GM04503 (cell line): ENCODE measurements at regions not wholly inside any gene's neighbourhood (a gene's known extent, or its start where the extent isn't known, plus 50 kb on each side); places are given as distances from the start of the nearest gene placed in this dataset.
"Not testable (repeated sequence)": the region's sequence is repeated elsewhere in the genome, so short reads cannot be mapped to it uniquely, and the experiment has no call there.

ENCODE experiments used
- DNase-seq: peaks from one replicate; pipeline ENCODE4 v3.0.0-alpha.2; 2012; ENCODE audit warnings: low read depth

GRCh38 chr11:81270686-81271085 lies 1463.0 kb downstream of the FAM181B start:
- no peak for DNase-seq

GRCh38 chr11:81267246-81267645 lies 1466.4 kb downstream of the FAM181B start:
- DNase-seq, result no peak

- no peak for DNase-seq
These were observed 1474.2 kb downstream of the FAM181B start for GRCh38 chr11:81259471-81259870.

- DNase-seq, result no peak
These were observed 1477.8 kb downstream of the FAM181B start for GRCh38 chr11:81255895-81256294.

GRCh38 chr11:81253244-81253643 lies 1480.4 kb downstream of the FAM181B start:
- no peak for DNase-seq

GRCh38 chr11:81246941-81247340 lies 1486.7 kb downstream of the FAM181B start:
- no peak for DNase-seq

GRCh38 chr11:81245791-81246190 lies 1487.9 kb downstream of the FAM181B start:
- DNase-seq, result no peak

- no peak for DNase-seq
These were observed 1491.9 kb downstream of the FAM181B start for GRCh38 chr11:81241672-81242275.

GRCh38 chr11:81237139-81237538 lies 1496.5 kb downstream of the FAM181B start:
- DNase-seq, result peak; percentile 0

- not testable (repeated sequence) for DNase-seq
These were observed 1506.3 kb downstream of the FAM181B start for GRCh38 chr11:81227409-81227808.

- no peak for DNase-seq
These were observed 1509.3 kb downstream of the FAM181B start for GRCh38 chr11:81224396-81224795.

GRCh38 chr11:81222491-81222890 lies 1511.2 kb downstream of the FAM181B start:
- no peak for DNase-seq

GRCh38 chr11:81220146-81220895 lies 1513.3 kb downstream of the FAM181B start:
- no peak for DNase-seq

GRCh38 chr11:81219661-81220060 lies 1514.0 kb downstream of the FAM181B start:
- no peak for DNase-seq

GRCh38 chr11:81218440-81218839 lies 1515.2 kb downstream of the FAM181B start:
- no peak for DNase-seq

GRCh38 chr11:81211050-81211449 lies 1522.6 kb downstream of the FAM181B start:
- no peak for DNase-seq

GRCh38 chr11:81207421-81208054 lies 1526.1 kb downstream of the FAM181B start:
- no peak for DNase-seq

- DNase-seq, result no peak
These were observed 1529.8 kb downstream of the FAM181B start for GRCh38 chr11:81203876-81204275.

GRCh38 chr11:81197396-81197795 lies 1536.3 kb downstream of the FAM181B start:
- no peak for DNase-seq

- no peak for DNase-seq
These were observed 1541.1 kb downstream of the FAM181B start for GRCh38 chr11:81192516-81192915.

- no peak for DNase-seq
These were observed 1543.1 kb downstream of the FAM181B start for GRCh38 chr11:81190546-81190945.

- not testable (repeated sequence) for DNase-seq
These were observed 1546.6 kb downstream of the FAM181B start for GRCh38 chr11:81187033-81187432.

- no peak for DNase-seq
These were observed 1558.9 kb downstream of the FAM181B start for GRCh38 chr11:81174646-81175330.
